ENCODE measurements at regions not wholly inside any gene's neighbourhood (a gene's known extent, or its start where the extent isn't known, plus 50 kb on each side); places are given as distances from the start of the nearest gene placed in this dataset.

DNA sequence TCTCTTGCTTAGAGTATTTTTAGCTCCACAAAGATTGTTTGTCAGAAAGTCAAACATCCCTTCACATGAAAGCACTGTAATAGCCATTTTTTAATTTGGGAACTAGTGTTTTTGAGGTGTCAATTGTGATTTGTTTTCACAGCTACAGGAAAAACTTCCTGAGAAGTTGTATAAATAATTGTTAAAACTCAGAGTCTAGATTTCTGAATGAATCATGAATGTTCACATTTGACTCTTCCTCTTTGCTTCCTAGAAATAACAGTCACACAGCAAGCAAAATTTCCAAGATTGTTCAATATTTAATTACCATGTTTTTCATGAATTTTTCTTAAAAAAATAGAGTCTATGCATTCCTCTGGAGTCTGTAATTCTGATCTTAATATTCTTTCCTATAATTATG is 156.9 kb upstream of the SLC7A11 start:
- TF ChIP-seq, protein P1, sequence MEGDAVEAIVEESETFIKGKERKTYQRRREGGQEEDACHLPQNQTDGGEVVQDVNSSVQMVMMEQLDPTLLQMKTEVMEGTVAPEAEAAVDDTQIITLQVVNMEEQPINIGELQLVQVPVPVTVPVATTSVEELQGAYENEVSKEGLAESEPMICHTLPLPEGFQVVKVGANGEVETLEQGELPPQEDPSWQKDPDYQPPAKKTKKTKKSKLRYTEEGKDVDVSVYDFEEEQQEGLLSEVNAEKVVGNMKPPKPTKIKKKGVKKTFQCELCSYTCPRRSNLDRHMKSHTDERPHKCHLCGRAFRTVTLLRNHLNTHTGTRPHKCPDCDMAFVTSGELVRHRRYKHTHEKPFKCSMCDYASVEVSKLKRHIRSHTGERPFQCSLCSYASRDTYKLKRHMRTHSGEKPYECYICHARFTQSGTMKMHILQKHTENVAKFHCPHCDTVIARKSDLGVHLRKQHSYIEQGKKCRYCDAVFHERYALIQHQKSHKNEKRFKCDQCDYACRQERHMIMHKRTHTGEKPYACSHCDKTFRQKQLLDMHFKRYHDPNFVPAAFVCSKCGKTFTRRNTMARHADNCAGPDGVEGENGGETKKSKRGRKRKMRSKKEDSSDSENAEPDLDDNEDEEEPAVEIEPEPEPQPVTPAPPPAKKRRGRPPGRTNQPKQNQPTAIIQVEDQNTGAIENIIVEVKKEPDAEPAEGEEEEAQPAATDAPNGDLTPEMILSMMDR (IDR thresholded peaks at IDR 0.05), result no peak
- no peak for TF ChIP-seq POLR2A (IDR thresholded peaks at IDR 0.05)
- H3K27me3 ChIP-seq, result no peaks in the 10 kb centered on the region
- no peak for DNase-seq
- H3K4me1 ChIP-seq, result no peaks in the 10 kb centered on the region
- intact Hi-C loops (cut with DNase I; ENCODE audit: low total_unique reads), result no loop called here
- no peaks in the 10 kb centered on the region for H3K36me3 ChIP-seq
- no peak overlapping the region for H3K4me3 ChIP-seq
- H3K9me3 ChIP-seq, result no peaks in the 10 kb centered on the region
- no peak overlapping the region for H3K27ac ChIP-seq

DNA sequence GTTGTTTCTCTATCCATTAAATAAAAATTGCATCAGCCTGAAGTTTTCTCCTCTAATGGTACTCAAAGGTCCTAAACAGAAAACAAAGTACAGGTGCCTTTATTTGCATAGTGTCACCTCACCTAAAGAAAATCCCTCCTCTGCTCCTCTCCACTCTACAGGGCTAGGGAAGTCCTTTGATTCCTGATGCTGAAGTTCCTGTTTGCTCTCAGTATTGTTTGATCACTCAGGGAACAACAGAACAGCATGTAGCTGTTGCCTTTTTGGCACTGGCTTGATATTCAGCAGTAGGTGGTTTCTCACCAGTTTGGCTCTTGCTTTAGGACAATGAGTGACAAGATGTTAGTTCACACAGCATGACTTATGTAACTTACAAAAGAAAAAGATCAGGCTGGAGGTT is 156.2 kb upstream of the SLC7A11 start:
- intact Hi-C loops (cut with DNase I; ENCODE audit: low total_unique reads), result no loop called here

DNA sequence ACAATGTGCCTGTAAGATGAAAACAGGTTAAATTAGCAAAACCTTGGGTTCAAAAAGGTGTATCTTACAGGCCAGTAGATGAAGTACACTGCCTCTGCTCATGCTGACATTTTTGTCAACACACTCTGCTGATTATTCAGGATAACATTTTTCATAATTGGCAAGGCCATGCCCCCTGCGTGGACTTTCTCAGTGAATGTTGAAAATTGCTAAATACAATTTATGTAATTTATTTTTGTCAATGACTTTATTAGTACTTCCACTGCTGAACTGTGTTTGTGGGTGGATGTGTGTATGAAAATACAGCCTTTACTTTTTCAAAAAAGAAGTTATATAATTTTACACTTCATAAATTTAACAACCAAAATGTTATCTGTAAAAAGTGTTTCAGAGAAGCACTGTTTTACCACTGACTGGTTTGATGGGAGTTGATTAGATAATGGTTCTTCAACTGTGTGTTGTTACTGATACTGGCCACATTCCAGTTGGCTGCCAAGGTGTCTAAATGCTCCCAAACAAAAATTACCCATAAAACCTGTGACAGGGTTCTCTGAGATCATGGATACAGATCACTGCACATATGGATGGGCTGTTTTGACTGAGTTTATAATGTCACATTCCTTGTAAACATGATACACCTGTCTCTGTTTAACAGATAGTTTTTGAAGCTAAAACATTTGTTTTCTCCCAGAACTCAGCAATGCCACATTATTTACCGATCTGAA is 151.9 kb upstream of the SLC7A11 start:
- Histone ChIP-seq H3K9me3 (no peaks in the 10 kb centered on the region), H3K4me3 (no peak overlapping the region), H3K27me3 (no peaks in the 10 kb centered on the region), H3K36me3 (no peaks in the 10 kb centered on the region), H3K27ac (no peak overlapping the region), H3K4me1 (no peaks in the 10 kb centered on the region)
- TF ChIP-seq, protein P1 (IDR thresholded peaks at IDR 0.05), result no peak
- no peak for TF ChIP-seq POLR2A (IDR thresholded peaks at IDR 0.05)
- intact Hi-C loops (cut with DNase I; ENCODE audit: low total_unique reads), result no loop called here
- DNase-seq, result no peak

More for the DNA sequence above, 156.2 kb upstream of the SLC7A11 start:
- TF ChIP-seq, protein P1 (IDR thresholded peaks at IDR 0.05), result no peak
- no peak for TF ChIP-seq POLR2A (IDR thresholded peaks at IDR 0.05)
- H3K27me3 ChIP-seq, result no peaks in the 10 kb centered on the region
- no peaks in the 10 kb centered on the region for H3K4me1 ChIP-seq
- no peaks in the 10 kb centered on the region for H3K36me3 ChIP-seq
- no peak overlapping the region for H3K27ac ChIP-seq
- no peaks in the 10 kb centered on the region for H3K9me3 ChIP-seq
- DNase-seq, result no peak
- H3K4me3 ChIP-seq, result no peak overlapping the region

DNA sequence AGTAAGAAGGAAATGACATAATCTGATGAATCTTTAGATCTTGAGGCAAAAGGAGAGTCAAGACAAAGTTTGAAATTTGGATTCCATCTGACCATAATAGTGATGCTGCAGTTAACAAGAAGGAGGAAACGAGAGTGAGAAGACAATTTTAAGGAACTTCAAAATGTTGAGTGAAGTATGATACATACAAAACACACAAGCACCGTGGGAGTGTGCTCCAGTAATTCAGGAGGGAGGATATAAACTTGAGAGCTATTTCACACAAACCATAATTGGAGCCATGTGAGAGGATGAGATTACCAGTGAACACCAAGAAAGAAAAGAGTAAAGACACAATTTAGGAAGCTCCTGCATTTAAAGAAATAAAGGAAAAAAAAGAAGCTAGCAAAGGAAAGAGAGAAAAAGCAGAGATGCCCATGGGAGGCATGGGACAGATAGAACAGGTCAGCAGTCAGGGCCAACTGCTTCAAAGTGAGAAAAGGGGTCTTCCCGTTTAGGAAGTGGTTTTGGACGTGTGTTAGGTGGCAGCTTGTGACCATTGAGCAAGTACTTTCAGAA is 150.7 kb upstream of the SLC7A11 start:
- TF ChIP-seq, protein P1 (IDR thresholded peaks at IDR 0.05), result no peak
- TF ChIP-seq POLR2A (IDR thresholded peaks at IDR 0.05), result no peak
- no peak for DNase-seq
- no peaks in the 10 kb centered on the region for H3K27me3 ChIP-seq
- intact Hi-C loops (cut with DNase I; ENCODE audit: low total_unique reads), result no loop called here
- H3K4me3 ChIP-seq, result no peak overlapping the region
- H3K36me3 ChIP-seq, result no peaks in the 10 kb centered on the region
- no peak overlapping the region for H3K27ac ChIP-seq
- no peaks in the 10 kb centered on the region for H3K4me1 ChIP-seq
- H3K9me3 ChIP-seq, result no peaks in the 10 kb centered on the region

DNA sequence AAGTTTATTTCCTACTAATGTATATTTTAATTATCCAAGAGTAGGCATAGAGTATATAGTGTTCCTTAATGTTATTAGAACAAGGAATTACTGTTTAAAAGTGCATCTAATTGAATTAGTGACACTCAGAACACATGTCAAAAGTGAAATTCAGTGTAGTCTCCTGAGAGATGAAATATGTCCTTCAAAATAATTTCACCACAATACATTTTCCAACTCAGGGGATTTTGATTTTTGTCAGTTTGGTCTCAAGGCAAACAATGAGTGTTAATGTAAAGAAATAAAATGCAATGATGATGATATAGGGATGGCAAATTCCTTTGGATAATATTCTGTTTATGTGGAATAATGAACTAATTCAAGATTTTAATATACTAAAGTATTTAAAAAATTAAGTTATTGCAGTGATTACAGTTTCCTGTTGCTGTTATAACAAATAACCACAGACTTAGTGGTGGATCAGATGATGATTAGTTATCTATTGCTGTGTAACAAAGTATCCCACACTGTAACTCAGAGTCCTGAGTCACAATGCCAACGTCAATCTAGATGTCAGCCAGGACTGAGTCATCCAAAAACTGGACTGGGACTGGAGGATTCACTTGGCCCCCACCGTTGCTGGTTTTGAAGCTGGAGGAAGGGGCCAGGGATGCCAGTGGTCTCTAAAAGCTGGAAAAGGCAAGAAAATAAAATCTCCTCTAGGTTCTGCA is 148.0 kb upstream of the SLC7A11 start:
- Histone ChIP-seq H3K27me3 (no peaks in the 10 kb centered on the region), H3K9me3 (no peaks in the 10 kb centered on the region), H3K4me3 (no peak overlapping the region), H3K27ac (no peak overlapping the region), H3K36me3 (no peaks in the 10 kb centered on the region), H3K4me1 (no peaks in the 10 kb centered on the region)
- no peak for DNase-seq
- intact Hi-C loops (cut with DNase I; ENCODE audit: low total_unique reads), result no loop called here
- no peak for TF ChIP-seq POLR2A (IDR thresholded peaks at IDR 0.05)
- TF ChIP-seq, protein P1 (IDR thresholded peaks at IDR 0.05), result no peak

All from uterus (tissue), 3 donors.